ENCODE measurements at regions not wholly inside any gene's neighbourhood (a gene's known extent, or its start where the extent isn't known, plus 50 kb on each side); places are given as distances from the start of the nearest gene placed in this dataset.

GRCh38 chr15:29544513-29545128 is 275.0 kb upstream of the NSMCE3 start:
- POLR2A ChIA-PET (ENCODE audit: low non-redundant PET) = no interaction called here
- no peak for DNase-seq (ENCODE audit: low spot score)
- no peaks in the 10 kb centered on the region for H3K36me3 ChIP-seq (ENCODE audit: insufficient read depth, low read length, poor library complexity, severe bottlenecking)
- TF ChIP-seq EZH2 (IDR thresholded peaks at IDR 0.05; ENCODE audit: borderline replicate concordance, low read depth, low read length, poor library complexity, severe bottlenecking) = no peak
- TF ChIP-seq CTCF (conservative IDR thresholded peaks at IDR 0.05; ENCODE audit: low read depth, low read length) = no peak
- peaks cover 28% of the 10 kb centered on the region for H3K27me3 ChIP-seq (replicated peaks; ENCODE audit: insufficient read depth, low read depth, low read length, poor library complexity)
- H3K27ac ChIP-seq (ENCODE audit: low read depth, low read length, poor library complexity, severe bottlenecking) = no peak overlapping the region
- CTCF ChIA-PET = no interaction called here
- no peak overlapping the region for H3K4me3 ChIP-seq (ENCODE audit: low read depth, low read length, poor library complexity, severe bottlenecking)
- no peaks in the 10 kb centered on the region for H3K4me1 ChIP-seq (ENCODE audit: insufficient read depth, low read length, poor library complexity, severe bottlenecking)
- no TSS peak for BruUV-seq (replicated peaks)
- intact Hi-C loops (cut with micrococcal nuclease; ENCODE audit: unreplicated experiment) = no loop called here
- no peaks in the 10 kb centered on the region for H3K9me3 ChIP-seq (ENCODE audit: low read depth, low read length, poor library complexity, severe bottlenecking)

GRCh38 chr15:29542994-29543393 is 273.4 kb upstream of the NSMCE3 start:
- Histone ChIP-seq H3K9me3 (ENCODE audit: low read depth, low read length, poor library complexity, severe bottlenecking) (no peaks in the 10 kb centered on the region), H3K27me3 (replicated peaks; ENCODE audit: insufficient read depth, low read depth, low read length, poor library complexity) (peaks cover 24% of the 10 kb centered on the region), H3K36me3 (ENCODE audit: insufficient read depth, low read length, poor library complexity, severe bottlenecking) (no peaks in the 10 kb centered on the region), H3K27ac (ENCODE audit: low read depth, low read length, poor library complexity, severe bottlenecking) (no peak overlapping the region), H3K4me1 (ENCODE audit: insufficient read depth, low read length, poor library complexity, severe bottlenecking) (no peaks in the 10 kb centered on the region), H3K4me3 (ENCODE audit: low read depth, low read length, poor library complexity, severe bottlenecking) (no peak overlapping the region)
- no peak for DNase-seq (ENCODE audit: low spot score)
- intact Hi-C loops (cut with micrococcal nuclease; ENCODE audit: unreplicated experiment) = no loop called here
- TF ChIP-seq EZH2 (IDR thresholded peaks at IDR 0.05; ENCODE audit: borderline replicate concordance, low read depth, low read length, poor library complexity, severe bottlenecking) (no peak), CTCF (conservative IDR thresholded peaks at IDR 0.05; ENCODE audit: low read depth, low read length) (no peak)
- ChIA-PET POLR2A (ENCODE audit: low non-redundant PET) (no interaction called here), CTCF (no interaction called here)
- no TSS peak for BruUV-seq (replicated peaks)

- no peak for DNase-seq (ENCODE audit: low spot score)
- Histone ChIP-seq H3K9me3 (ENCODE audit: low read depth, low read length, poor library complexity, severe bottlenecking) (no peaks in the 10 kb centered on the region), H3K4me3 (ENCODE audit: low read depth, low read length, poor library complexity, severe bottlenecking) (no peak overlapping the region), H3K27ac (ENCODE audit: low read depth, low read length, poor library complexity, severe bottlenecking) (no peak overlapping the region), H3K4me1 (ENCODE audit: insufficient read depth, low read length, poor library complexity, severe bottlenecking) (no peaks in the 10 kb centered on the region), H3K27me3 (replicated peaks; ENCODE audit: insufficient read depth, low read depth, low read length, poor library complexity) (peaks cover 24% of the 10 kb centered on the region), H3K36me3 (ENCODE audit: insufficient read depth, low read length, poor library complexity, severe bottlenecking) (no peaks in the 10 kb centered on the region)
- intact Hi-C loops (cut with micrococcal nuclease; ENCODE audit: unreplicated experiment) = no loop called here
- ChIA-PET CTCF (no interaction called here), POLR2A (ENCODE audit: low non-redundant PET) (no interaction called here)
- BruUV-seq (replicated peaks) = no TSS peak
- TF ChIP-seq EZH2 (IDR thresholded peaks at IDR 0.05; ENCODE audit: borderline replicate concordance, low read depth, low read length, poor library complexity, severe bottlenecking) = no peak
- TF ChIP-seq CTCF (conservative IDR thresholded peaks at IDR 0.05; ENCODE audit: low read depth, low read length) = no peak
These were observed 271.7 kb upstream of the NSMCE3 start for GRCh38 chr15:29541309-29541708.

All from A673 (cell line).